Upper lobe of right lung (tissue), 1 donor: ENCODE measurements at regions not wholly inside any gene's neighbourhood (a gene's known extent, or its start where the extent isn't known, plus 50 kb on each side); places are given as distances from the start of the nearest gene placed in this dataset.

Experiments used
- ATAC-seq: fragments of 200-7000 bp; cut with Tn5 transposase; one replicate; pipeline ENCODE4 v1.9.1; 2020; ENCODE audit warnings: mild to moderate bottlenecking, moderate library complexity
- DNase-seq: peaks from one replicate; pipeline ENCODE4 v3.0.0-alpha.2; 2020
- H3K27ac ChIP-seq: fragments of 200-600 bp; one replicate; pipeline ENCODE4 v1.8.0; 2022
- H3K27me3 ChIP-seq: fragments of 200-600 bp; one replicate; pipeline ENCODE4 v1.8.0; 2022; ENCODE audit warnings: mild to moderate bottlenecking
- H3K36me3 ChIP-seq: fragments of 200-600 bp; one replicate; pipeline ENCODE4 v1.8.0; 2022
- H3K4me1 ChIP-seq: fragments of 200-600 bp; one replicate; pipeline ENCODE4 v1.8.0; 2022
- H3K4me3 ChIP-seq: fragments of 200-600 bp; one replicate; pipeline ENCODE4 v1.8.0; 2022; ENCODE audit warnings: mild to moderate bottlenecking
- H3K9me3 ChIP-seq: fragments of 200-600 bp; one replicate; pipeline ENCODE4 v1.8.0; 2022
- intact Hi-C: fragments of 100-400 bp; cut with DNase I; formaldehyde crosslinking; loops from one replicate; pipeline ENCODE4 v1.11.0; 2022
- TF ChIP-seq, protein P1 (sequence below): fragments of 200-600 bp; IDR thresholded peaks from one replicate; pipeline ENCODE4 v1.8.0; 2022; ENCODE audit warnings: antibody characterized with exemption
- donor health status: DM: no; HTN: yes; CAD: no; lungs with severe emphysema.

DNA sequence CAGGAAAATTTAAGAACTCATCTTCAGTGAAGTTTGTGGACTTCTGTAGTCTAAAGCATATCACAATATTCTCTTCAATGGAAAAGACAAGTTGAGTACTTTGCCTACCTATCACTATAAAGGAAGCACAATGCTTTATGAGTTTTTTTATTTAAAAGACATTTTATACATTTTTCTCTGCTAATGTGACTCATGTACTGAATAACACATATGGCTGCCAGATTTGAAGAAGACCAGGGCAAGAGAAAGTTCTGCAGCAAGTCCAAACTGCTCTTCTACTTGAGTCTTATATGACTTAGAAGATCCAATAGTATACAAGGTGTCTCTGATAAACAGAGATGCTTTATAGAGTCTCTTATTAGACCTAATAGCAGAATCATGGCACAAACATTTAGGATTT, 978.4 kb downstream of the TLE4 start:
- H3K4me1 ChIP-seq: no peaks in the 10 kb centered on the region
- TF ChIP-seq, protein P1, sequence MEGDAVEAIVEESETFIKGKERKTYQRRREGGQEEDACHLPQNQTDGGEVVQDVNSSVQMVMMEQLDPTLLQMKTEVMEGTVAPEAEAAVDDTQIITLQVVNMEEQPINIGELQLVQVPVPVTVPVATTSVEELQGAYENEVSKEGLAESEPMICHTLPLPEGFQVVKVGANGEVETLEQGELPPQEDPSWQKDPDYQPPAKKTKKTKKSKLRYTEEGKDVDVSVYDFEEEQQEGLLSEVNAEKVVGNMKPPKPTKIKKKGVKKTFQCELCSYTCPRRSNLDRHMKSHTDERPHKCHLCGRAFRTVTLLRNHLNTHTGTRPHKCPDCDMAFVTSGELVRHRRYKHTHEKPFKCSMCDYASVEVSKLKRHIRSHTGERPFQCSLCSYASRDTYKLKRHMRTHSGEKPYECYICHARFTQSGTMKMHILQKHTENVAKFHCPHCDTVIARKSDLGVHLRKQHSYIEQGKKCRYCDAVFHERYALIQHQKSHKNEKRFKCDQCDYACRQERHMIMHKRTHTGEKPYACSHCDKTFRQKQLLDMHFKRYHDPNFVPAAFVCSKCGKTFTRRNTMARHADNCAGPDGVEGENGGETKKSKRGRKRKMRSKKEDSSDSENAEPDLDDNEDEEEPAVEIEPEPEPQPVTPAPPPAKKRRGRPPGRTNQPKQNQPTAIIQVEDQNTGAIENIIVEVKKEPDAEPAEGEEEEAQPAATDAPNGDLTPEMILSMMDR: no peak
- no peak overlapping the region for H3K4me3 ChIP-seq
- no peak for DNase-seq
- intact Hi-C loops: no loop called here
- no peak overlapping the region for H3K27ac ChIP-seq
- H3K9me3 ChIP-seq: no peaks in the 10 kb centered on the region
- ATAC-seq: no peak
- no peaks in the 10 kb centered on the region for H3K36me3 ChIP-seq
- H3K27me3 ChIP-seq: no peaks in the 10 kb centered on the region

DNA sequence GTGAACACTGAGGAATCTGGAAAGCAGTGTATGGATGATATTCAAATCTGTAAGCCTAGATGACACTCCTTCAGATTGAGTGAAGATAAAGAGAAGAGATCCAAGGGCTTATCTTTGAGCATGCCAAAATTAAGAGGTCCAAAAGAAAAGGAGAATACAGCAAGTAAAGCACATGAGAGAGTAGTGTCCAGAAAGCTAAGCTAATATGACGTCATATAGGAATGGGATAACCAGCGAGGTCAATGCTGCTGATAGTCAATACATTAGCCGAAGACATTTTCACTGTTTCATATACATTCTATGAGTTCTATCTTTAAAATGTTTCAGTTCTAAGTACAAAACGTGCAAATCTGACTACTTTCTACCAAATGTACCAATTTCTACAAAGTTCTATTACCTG, 975.8 kb downstream of the TLE4 start:
- intact Hi-C loops: no loop called here
- ATAC-seq (no peak), DNase-seq (no peak)
- Histone ChIP-seq H3K27me3 (no peaks in the 10 kb centered on the region), H3K27ac (no peak overlapping the region), H3K4me1 (no peaks in the 10 kb centered on the region), H3K36me3 (no peaks in the 10 kb centered on the region), H3K4me3 (no peak overlapping the region), H3K9me3 (peaks cover 5% of the 10 kb centered on the region)
- TF ChIP-seq, protein P1: no peak

DNA sequence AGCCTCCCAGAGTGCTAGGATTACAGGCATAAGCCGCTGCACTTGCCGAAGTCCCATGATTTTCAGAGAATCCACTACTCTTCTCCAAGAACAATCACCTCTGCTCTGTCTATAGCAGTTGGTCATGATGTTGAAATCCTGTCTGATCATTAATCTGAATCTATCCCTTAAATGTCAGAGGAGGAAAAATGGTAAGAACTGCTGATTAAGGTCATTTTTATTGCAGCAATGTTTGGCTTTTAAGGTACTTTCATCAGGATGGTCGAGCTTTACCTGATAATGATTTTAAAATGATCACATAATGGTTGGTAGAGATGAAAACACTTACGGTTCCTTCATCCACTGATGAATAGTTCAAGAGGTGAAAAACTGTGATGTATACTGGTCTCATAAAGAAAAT, 968.6 kb downstream of the TLE4 start:
- ATAC-seq (no peak), DNase-seq (no peak)
- no peak overlapping the region for H3K27ac ChIP-seq
- no peaks in the 10 kb centered on the region for H3K36me3 ChIP-seq
- H3K4me3 ChIP-seq: no peak overlapping the region
- no peaks in the 10 kb centered on the region for H3K27me3 ChIP-seq
- no peaks in the 10 kb centered on the region for H3K4me1 ChIP-seq
- peaks cover 5% of the 10 kb centered on the region for H3K9me3 ChIP-seq
- TF ChIP-seq, protein P1: no peak
- intact Hi-C loops: no loop called here

DNA sequence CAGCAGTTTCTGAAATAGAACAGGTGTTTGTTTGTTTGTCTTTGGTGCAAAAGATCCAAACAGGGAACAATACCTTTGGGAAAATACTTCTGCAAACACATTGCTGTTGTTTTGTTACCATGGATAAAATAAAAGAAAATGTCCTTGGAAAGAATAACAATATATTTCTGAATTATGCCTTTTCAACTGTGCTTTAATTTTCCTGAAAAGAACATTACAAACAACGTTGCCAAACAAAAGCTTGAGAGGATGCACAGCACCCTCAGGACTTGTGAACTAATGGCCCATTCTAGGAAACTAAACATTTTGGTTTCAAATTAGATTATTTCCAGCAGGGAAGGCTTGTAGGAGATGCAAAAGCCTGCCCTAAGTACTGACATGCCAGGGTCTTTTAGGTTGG, 967.2 kb downstream of the TLE4 start:
- intact Hi-C loops: no loop called here
- no peaks in the 10 kb centered on the region for H3K4me1 ChIP-seq
- TF ChIP-seq, protein P1: no peak
- no peak overlapping the region for H3K4me3 ChIP-seq
- ATAC-seq (no peak), DNase-seq (no peak)
- no peaks in the 10 kb centered on the region for H3K36me3 ChIP-seq
- H3K27me3 ChIP-seq: no peaks in the 10 kb centered on the region
- H3K9me3 ChIP-seq: no peaks in the 10 kb centered on the region
- H3K27ac ChIP-seq: no peak overlapping the region

DNA sequence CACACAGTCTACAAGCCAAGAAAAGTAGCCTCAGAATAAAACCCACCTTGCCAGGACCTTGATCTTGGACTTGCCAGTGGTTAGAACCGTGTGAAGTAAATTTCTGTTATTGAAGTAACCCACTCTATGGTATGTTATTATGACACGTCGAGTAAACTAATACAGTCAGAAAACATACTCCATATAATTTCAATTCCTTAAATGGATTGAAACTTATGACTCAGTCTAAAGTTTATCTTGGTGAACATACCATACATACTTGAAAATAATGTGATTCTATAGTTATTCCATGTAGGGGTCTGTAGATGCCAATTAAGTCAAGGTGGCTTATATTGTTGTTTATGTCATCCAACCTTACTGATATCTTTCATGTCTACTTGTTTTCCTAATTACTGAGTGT, 950.7 kb downstream of the TLE4 start:
- no peaks in the 10 kb centered on the region for H3K4me1 ChIP-seq
- no peaks in the 10 kb centered on the region for H3K27me3 ChIP-seq
- ATAC-seq (no peak), DNase-seq (no peak)
- TF ChIP-seq, protein P1: no peak
- H3K4me3 ChIP-seq: no peak overlapping the region
- no peaks in the 10 kb centered on the region for H3K36me3 ChIP-seq
- intact Hi-C loops: no loop called here
- H3K27ac ChIP-seq: no peak overlapping the region
- H3K9me3 ChIP-seq: no peaks in the 10 kb centered on the region

DNA sequence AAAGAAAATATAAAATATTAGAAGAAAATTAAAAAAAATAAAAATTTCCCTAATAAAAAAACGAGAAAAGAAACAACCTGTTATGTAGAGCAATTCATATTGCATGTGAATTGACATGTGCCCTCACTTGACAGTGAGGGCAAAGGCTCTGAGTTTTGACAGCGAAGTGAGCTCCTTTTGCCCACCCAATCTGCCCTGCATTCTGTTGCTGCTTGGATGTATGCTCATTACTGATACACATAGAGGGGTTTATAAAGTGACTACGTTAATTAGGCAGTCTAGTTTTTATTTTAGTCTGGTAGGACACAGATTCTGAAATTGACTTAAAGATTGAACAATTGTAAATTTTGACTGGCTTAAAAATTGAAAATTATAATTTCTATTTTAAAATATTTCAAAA, 949.4 kb downstream of the TLE4 start:
- ATAC-seq (no peak), DNase-seq (no peak)
- intact Hi-C loops: no loop called here
- TF ChIP-seq, protein P1: no peak
- Histone ChIP-seq H3K36me3 (no peaks in the 10 kb centered on the region), H3K4me3 (no peak overlapping the region), H3K27ac (no peak overlapping the region), H3K4me1 (no peaks in the 10 kb centered on the region), H3K9me3 (no peaks in the 10 kb centered on the region), H3K27me3 (no peaks in the 10 kb centered on the region)
